NCI-H774 (cell line): ENCODE measurements at regions not wholly inside any gene's neighbourhood (a gene's known extent, or its start where the extent isn't known, plus 50 kb on each side); places are given as distances from the start of the nearest gene placed in this dataset.

Source experiments
- DNase-seq: peaks from one replicate; lab custom pipeline; 2025; lab: John Stamatoyannopoulos, UW

- DNase-seq = no peak
These were observed 167.1 kb downstream of the DUSP6 start for GRCh38 chr12:89185181-89185580.

- DNase-seq = no peak
These were observed 168.3 kb downstream of the DUSP6 start for GRCh38 chr12:89183985-89184435.

- DNase-seq = no peak
These were observed 170.9 kb downstream of the DUSP6 start for GRCh38 chr12:89181271-89181920.

DNA sequence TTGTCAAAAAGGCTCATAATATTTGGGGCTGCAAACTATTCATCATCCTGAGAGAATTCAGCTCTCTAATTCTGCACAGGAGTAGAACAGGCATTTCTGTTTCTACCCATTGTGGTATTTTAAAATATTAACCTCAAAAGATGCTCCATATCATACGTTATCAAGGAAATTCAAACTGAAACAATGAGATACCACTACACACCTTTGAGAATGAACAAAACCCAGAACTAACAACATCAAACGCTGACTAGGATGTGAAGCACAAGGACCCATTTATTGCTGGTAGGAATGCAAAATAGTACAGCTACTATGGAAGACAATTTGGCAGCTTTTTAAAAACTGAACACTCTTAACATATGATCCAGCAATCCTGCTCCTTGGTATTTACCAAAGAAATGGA is 171.8 kb downstream of the DUSP6 start:
- no peak for DNase-seq

- no peak for DNase-seq
These were observed 172.3 kb downstream of the DUSP6 start for GRCh38 chr12:89179983-89180382.

DNA sequence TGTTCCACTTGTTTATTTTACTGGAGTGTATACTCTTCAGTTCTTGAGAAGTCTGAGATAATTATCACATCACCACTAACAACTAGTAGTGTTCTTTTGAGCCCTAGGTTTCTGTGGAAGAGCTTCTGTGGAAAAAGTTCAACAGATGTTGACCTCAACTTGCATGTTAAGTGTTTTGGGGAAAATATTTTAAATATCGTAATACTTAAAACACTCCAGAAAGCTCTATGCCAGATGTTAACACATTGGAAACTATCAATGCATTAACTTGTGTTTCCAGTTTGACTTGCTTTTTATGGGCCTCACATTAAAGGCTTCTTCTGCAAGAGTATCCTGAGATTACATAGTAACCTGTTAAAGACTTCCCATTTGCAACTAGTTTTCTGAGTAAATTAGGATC is 173.1 kb downstream of the DUSP6 start:
- DNase-seq = no peak

- no peak for DNase-seq
These were observed 174.4 kb downstream of the DUSP6 start for GRCh38 chr12:89177802-89178395.

GRCh38 chr12:89176676-89177075 is 175.6 kb downstream of the DUSP6 start:
- DNase-seq = no peak

GRCh38 chr12:89173678-89174077 is 178.6 kb downstream of the DUSP6 start:
- DNase-seq = no peak

DNA sequence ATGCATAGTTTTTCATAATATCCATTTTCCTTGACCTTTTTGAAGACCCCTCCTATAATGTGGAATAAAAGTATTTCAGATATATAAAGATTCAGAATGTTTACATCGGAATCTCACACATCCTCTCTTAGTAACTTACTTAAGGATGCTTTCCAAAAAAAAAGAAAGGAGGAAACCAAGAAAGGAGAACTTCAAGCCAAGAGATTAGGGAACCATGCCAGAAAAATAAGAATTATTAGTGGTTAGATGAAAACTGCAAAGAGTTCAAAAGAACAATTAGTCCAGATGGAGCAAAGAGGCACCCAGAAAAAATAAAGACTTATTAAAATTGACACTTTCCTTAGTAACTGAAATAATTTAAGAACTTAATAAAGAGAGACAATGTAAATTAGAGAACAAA is 179.2 kb downstream of the DUSP6 start:
- DNase-seq = no peak

- no peak for DNase-seq
These were observed 180.1 kb downstream of the DUSP6 start for GRCh38 chr12:89172224-89172623.

GRCh38 chr12:89169321-89169720 is 183.0 kb downstream of the DUSP6 start:
- DNase-seq = no peak

DNA sequence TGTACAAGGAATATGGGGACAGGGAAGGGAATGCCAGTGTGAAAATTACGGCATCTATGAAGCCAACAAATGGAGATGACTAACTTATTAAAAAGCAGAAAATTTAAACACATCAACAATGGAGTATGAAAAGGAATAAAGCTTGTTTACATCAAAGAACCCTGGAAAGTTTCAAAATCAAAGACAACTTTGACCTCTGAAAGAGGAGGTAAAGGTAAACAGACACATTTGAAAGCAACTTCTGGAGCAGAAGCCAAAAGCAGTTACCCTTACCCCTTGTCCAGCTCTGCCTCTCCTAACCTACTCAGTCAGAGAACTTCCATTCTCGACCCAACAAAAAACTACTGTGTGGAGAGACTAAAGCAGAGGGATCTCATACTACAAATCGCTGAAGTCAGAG is 184.3 kb downstream of the DUSP6 start:
- no peak for DNase-seq

DNA sequence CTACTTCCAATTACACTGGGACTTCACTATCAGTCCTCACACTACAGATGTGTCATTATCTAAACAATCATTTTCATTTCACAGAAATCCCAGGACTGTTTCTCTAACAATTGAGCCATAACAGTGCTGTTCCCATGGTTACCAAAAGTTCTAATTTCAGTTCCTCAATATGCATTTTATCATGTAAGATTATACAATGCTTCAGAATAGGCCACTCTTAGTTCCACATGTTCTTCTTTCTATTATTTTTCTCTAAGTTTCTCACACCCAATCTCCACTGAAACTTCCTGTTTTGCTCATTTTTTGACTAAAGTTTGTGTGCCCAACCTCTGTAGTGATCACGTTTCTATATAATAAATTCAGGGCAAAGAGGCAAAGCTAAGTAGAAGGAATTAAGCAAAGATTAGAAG is 185.8 kb downstream of the DUSP6 start:
- DNase-seq = no peak

DNA sequence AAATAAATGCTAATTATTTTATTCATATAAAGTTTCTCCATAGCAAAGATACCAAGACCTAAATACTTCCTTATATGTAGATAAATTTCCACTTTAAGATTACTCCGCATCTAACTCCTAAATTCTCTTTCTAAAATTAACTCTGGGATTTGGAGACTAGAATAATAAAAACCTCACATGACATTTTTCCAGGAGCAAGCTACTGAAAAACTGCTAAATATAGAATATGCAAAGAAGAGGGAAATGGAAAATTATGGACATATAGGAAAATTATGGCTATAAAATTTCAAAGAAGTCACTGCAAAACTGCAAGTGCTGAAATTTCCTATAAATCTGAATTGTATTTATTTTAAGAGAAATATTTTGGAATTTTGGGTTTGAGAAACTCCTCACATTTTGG is 186.2 kb downstream of the DUSP6 start:
- DNase-seq = no peak

DNA sequence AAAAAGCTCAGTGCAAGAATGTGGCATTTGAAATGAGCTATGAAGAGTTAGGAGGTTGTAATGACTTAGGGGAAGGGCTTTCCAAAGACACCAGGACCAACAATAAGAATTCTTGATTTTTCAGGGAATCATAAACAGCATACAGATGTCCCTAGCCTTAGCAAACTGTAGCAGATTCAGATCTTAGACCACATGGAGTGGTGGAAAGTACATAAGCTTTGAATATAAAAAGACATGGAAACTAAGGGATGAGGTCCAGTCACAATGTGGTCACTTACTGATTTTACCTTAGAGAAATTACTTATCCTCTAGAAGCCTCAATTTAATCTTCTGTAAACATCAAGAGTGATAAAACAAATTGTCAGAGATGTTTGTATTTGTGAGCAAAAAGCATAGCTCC is 186.6 kb downstream of the DUSP6 start:
- DNase-seq = no peak

DNA sequence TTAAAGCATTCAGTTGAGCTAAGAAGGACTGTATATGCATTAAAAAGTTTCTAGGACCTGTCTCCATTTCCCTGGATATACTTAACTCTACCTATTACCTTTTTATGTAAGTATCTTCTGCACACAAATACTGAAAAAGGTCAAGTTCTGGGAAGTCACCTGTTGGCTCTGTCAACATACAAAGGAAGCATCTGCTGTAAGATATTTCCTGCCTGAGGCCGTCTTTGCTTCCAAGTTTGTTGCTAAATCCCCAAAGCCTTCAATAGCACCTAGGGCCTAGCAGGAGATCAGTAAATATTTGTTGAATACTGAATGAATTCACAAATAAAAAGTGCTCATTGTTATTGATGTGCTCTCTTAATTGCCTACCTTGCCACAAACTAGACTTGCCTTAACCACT is 188.4 kb downstream of the DUSP6 start:
- DNase-seq = no peak

DNA sequence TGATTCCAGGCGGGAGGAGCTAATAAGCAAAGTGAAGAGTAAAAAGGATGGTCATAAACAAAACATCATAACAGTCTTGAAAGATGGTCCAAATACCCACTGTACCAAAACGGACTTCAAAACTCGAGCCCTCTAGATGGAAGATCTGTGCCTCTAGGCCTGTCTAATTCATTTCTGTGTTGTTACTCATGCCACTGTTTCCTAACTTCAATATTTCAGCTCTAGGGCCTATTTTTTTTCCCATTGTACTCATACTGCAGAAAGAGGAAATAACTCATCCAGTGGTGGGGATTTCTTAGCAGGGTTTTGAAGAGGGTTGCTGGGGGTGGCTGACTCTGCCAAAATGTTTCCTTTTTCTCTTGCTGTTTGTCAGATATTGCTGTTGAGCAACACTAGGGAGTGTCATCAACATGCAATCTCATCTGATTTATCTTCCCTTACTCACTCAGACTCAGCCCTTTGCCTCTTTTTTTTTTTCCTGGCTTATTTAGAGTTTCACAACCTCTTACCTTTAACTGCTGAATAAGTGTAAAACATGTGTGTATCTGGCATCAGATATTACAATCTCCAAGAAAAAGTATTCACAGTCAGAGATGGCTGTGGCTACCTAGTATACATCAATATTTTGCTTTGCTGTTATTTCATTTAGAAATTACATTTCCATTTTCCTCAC is 189.6 kb downstream of the DUSP6 start:
- no peak for DNase-seq

GRCh38 chr12:89161557-89161956 is 190.7 kb downstream of the DUSP6 start:
- DNase-seq = no peak

GRCh38 chr12:89160716-89161123 is 191.6 kb downstream of the DUSP6 start:
- DNase-seq = no peak

- DNase-seq = no peak
These were observed 194.9 kb downstream of the DUSP6 start for GRCh38 chr12:89157413-89157812.

GRCh38 chr12:89156862-89157262 is 195.4 kb downstream of the DUSP6 start:
- DNase-seq = no peak

- no peak for DNase-seq
These were observed 196.0 kb downstream of the DUSP6 start for GRCh38 chr12:89156340-89156739.

GRCh38 chr12:89155826-89156225 is 196.5 kb downstream of the DUSP6 start:
- no peak for DNase-seq
